ENCODE measurements at regions not wholly inside any gene's neighbourhood (a gene's known extent, or its start where the extent isn't known, plus 50 kb on each side); places are given as distances from the start of the nearest gene placed in this dataset.
"Not testable (repeated sequence)": the region's sequence is repeated elsewhere in the genome, so short reads cannot be mapped to it uniquely, and the experiment has no call there.

GRCh38 chr21:21997390-21998333, 999.5 kb downstream of the NCAM2 start:
- no peak for DNase-seq (ENCODE audit: low read depth in 2 of 2)

- no peak for DNase-seq (ENCODE audit: low read depth in 2 of 2)
Measured at GRCh38 chr21:22019766-22020165, 1021.6 kb downstream of the NCAM2 start.

- no peak for DNase-seq (ENCODE audit: low read depth in 2 of 2)
Measured at GRCh38 chr21:22020221-22020620, 1022.0 kb downstream of the NCAM2 start.

GRCh38 chr21:22023896-22024295, 1025.7 kb downstream of the NCAM2 start:
- DNase-seq (ENCODE audit: low read depth in 2 of 2): not testable (repeated sequence)

GRCh38 chr21:22044431-22044830, 1046.2 kb downstream of the NCAM2 start:
- DNase-seq (ENCODE audit: low read depth in 2 of 2): no peak

GRCh38 chr21:22046576-22046975, 1048.4 kb downstream of the NCAM2 start:
- DNase-seq (ENCODE audit: low read depth in 2 of 2): no peak

GRCh38 chr21:22056904-22057303, 1058.7 kb downstream of the NCAM2 start:
- no peak for DNase-seq (ENCODE audit: low read depth in 2 of 2)

- no peak for DNase-seq (ENCODE audit: low read depth in 2 of 2)
Measured at GRCh38 chr21:22062472-22063139, 1064.4 kb downstream of the NCAM2 start.

GRCh38 chr21:22063140-22063539, 1064.9 kb downstream of the NCAM2 start:
- DNase-seq (ENCODE audit: low read depth in 2 of 2): no peak

GRCh38 chr21:22076471-22076870, 1078.3 kb downstream of the NCAM2 start:
- DNase-seq (ENCODE audit: low read depth in 2 of 2): no peak

- no peak for DNase-seq (ENCODE audit: low read depth in 2 of 2)
Measured at GRCh38 chr21:22083899-22084298, 1085.7 kb downstream of the NCAM2 start.

GRCh38 chr21:22096314-22096713, 1098.1 kb downstream of the NCAM2 start:
- no peak for DNase-seq (ENCODE audit: low read depth in 2 of 2)

GRCh38 chr21:22106720-22107410, 1108.7 kb downstream of the NCAM2 start:
- no peak for DNase-seq (ENCODE audit: low read depth in 2 of 2)

GRCh38 chr21:22115746-22116145, 1117.5 kb downstream of the NCAM2 start:
- DNase-seq (ENCODE audit: low read depth in 2 of 2): no peak

- DNase-seq (ENCODE audit: low read depth in 2 of 2): no peak
Measured at GRCh38 chr21:22120616-22121266, 1122.5 kb downstream of the NCAM2 start.

- no peak for DNase-seq (ENCODE audit: low read depth in 2 of 2)
Measured at GRCh38 chr21:22125581-22125980, 1127.4 kb downstream of the NCAM2 start.

GRCh38 chr21:22128671-22129070, 1130.5 kb downstream of the NCAM2 start:
- DNase-seq (ENCODE audit: low read depth in 2 of 2): no peak

GRCh38 chr21:22132358-22133071, 1134.3 kb downstream of the NCAM2 start:
- no peak for DNase-seq (ENCODE audit: low read depth in 2 of 2)

GRCh38 chr21:22136740-22137139, 1138.5 kb downstream of the NCAM2 start:
- no peak for DNase-seq (ENCODE audit: low read depth in 2 of 2)

GRCh38 chr21:22138297-22139016, 1140.2 kb downstream of the NCAM2 start:
- no peak for DNase-seq (ENCODE audit: low read depth in 2 of 2)
